EL (cell line): ENCODE measurements at regions not wholly inside any gene's neighbourhood (a gene's known extent, or its start where the extent isn't known, plus 50 kb on each side); places are given as distances from the start of the nearest gene placed in this dataset.
A peak's percentile ranks its signal among the peaks of the same experiment; 100 is the strongest.

Source experiments
- DNase-seq: peaks from one replicate; pipeline ENCODE4 v3.0.0-alpha.2; 2016

DNA sequence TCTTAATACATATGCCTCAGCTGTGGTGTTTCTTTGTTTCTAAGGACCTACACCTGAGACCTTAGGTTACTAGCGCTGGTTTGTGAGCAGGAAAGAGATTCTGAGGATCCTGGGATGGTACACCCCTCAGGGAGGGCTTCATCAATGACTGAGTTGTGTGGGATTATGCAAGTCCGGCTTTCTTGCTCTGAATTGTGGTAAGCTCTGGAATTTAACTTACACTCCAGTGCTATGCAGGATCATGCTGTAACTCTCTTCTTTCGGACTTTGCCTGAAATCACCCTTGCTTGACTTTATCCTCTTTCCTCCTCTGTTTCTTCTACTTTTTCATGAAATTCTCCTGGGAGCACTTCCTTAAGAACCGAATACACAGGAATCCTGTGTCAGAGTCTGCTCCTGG, 431.5 kb upstream of the BOD1L1 start:
- DNase-seq: peak; percentile 2

DNA sequence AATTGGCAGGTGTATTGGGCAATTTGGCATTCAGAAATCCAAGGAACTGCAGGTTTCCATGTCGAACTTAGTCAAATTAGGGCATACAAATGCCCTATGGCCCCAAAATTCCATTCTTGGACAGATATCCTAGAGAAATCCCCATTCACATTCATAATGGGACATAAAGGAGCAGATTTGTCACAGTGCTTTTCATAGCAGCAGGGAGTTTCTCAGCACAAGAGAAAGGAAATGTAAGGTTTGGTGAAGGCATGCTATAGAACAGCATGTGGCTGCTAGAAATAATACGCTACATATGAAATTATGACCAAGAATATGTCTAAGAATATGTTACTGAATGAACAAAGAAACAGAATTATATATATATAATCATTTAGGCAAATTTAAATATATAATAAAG, 437.5 kb upstream of the BOD1L1 start:
- no peak for DNase-seq

DNA sequence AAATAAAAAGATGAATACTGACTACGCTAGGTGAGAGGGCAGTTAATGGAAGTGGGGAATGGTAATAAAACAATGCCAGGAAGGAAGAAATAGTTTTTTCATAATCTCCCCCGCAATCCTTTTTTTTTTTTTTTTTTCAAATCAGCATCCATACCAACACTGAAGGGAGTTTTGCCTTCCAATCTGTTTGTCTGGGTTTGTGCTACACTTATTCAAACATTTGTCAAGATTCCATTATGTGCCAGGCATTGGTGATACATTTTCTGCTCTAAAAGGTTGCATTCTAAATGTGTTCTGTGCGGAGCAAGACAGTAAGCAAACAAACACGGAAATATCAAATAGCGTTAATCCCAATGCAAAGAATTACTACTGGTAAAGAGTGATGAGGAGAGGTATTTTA, 437.9 kb upstream of the BOD1L1 start:
- DNase-seq: no peak

DNA sequence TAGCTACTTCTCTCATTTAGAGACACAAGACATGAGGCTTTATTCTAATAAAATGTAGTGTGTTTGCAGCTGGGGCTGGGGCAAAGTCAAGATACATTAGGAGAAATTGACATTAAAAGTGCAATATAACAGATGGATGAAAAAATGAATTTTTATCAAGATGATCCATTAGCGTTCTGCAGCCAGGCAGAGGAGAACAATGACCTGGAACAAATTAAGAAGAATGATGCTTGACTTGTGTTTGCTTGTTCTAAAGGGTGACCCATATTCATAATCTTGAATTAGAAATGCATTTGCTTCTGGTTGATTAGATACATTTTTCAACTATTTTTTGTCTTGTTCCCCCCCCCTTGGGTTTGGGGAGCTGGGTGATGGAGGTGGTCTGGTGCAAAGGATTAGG, 439.5 kb upstream of the BOD1L1 start:
- DNase-seq: no peak

DNA sequence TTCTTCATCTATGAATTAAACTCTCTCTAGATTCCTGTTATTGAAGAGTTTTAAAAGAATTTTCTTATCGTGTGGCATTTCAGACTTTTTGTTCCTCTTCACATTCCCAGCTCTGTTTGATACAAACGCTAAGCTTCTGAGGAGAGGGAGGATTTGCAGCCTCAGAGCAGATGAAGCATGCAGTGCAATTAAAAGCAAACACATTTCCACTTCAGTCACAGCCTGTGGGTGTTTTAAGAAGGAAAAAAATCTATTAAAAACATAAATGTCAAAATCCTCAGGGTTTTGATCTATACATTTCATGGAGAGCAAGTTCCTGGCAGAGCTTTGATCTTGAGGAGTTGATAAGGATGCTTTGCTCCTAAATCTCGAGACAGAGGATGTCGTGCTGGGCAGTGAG, 442.4 kb upstream of the BOD1L1 start:
- no peak for DNase-seq

DNA sequence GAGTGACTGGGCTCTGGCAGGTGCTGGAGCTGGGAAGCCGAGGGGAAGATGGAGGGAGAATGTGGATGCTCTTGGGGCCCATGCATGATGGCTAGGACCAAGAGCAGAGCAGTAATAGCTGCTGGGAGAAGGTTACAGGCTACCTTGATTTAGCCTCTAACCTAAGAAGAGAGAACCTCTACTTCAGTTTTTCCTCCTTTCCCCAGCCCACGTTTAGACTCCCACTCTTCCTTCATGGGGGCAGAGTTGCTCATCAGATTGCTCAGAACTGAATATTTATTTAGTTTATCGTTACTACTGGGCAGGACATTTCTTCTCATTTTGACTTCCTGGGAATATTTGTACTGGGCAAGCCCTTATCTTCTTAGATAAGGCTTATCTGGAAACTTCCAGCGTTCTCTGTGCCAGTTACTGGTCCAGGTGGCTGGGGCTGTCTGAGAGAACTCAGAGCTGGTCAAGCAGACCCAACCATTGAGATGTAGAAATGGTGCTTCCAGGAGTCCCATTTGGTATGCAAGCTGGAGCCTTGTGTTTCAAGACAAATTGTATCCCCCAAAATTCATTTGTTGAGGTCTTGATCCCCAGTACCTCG, 442.9 kb upstream of the BOD1L1 start:
- no peak for DNase-seq

DNA sequence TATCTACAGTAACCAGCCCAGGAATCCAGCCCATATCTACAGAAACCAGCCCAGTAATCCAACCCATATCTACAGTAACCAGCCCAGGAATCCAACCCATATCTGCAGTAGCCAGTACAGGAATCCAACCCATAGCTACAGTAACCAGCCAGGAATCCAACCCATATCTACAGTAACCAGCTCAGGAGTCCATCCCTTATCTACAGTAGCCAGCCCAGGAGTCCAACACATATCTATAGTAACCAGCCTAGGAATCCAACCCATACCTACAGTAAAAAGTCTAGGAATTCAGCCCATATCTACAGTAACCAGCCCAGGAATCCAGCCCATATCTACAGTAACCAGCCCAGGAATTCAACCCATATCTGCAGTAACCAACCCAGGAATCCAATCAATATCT, 445.0 kb upstream of the BOD1L1 start:
- DNase-seq: no peak

DNA sequence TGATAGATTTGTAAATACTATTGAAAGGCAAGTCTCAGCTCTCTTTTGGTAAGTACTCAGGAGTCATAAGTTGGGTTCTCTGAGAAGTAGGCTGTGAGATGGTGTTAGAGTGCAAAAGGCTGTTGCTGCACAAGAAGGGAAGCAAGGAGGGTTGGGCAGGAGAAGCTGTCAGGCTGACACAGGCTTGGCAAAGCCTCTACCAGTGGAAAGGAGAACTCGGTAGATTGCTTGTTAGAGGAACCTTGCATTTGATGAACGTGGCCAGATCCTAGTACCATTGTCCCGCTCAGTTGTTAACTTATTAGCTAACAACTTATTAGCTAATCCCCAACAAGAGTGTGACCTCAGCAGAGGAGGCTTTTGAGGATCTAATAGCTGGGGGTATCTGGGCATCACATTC, 449.3 kb upstream of the BOD1L1 start:
- DNase-seq: no peak

DNA sequence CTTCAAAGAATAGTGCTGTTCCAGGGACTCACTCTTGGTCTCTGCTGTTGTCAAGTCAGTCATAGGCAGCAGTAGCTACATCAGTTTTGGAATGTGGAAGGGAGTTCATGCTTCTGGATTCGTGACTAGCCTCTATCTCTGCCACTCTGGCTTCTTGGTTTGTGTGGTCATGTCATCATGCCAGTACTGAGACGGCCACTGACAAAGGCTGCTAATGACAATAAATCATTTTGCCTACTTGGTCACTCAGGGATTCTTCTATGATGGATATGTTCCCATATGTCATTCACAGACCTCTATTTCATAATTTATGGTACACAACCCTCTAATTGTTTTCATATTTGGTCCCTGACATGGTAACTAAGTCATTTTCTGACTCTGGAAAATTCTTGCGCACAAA, 450.8 kb upstream of the BOD1L1 start:
- DNase-seq: peak; percentile 8

DNA sequence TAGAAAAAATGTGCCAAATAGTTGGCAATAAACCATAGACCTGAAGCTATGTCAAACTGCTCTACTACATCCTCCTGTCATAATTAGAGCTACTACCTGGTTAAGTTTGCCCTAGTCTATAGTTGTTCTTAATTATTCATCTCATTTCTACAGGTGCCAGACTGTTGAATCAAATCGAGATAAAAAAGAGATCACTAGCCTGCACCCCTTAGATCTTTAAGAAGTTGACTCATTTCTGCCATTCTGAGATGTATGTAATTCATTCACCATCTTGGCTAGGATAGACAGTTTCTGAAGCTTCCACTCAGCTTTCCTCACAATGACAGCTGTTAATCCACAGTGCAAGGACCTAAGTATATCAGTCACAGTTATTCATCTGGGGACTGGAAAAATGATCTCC, 452.1 kb upstream of the BOD1L1 start:
- DNase-seq: no peak

DNA sequence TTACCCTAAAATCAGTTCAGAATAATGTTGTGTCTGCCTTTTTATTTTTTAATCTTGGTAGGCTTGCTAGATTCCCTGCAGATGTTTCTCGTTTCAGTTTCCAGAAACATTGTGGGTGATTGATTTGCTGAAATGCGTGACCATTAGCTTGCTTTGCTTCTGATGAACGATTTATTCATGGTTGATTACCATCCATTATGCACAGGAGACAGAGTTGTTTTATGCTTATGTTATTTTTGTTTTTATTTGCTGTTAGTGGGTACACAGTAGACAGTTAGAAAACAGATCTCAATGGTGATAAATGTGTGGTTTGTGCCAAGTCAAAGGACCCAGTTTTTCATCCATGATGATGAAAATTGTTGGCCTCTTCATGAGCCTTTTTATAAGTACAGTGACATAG, 455.6 kb upstream of the BOD1L1 start:
- DNase-seq: no peak

DNA sequence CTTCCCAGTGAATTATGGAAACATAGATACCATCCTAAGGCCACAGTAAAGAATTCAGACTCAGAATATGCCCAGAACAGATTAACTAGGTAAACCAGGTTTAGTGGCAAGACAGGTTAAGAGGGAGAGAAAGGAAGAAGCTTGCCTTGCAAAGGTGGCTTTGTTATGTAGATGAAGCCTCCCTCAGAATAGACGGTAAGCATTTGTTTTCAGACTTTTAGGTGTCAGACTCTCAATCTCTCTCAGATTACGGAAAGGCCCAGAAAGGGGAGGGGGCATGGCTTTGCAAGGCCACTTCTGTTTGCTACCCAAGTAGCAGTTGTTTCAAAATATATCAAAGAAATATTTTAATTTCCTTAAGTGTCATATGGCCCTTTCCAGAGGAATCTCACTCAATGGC, 457.1 kb upstream of the BOD1L1 start:
- DNase-seq: no peak

DNA sequence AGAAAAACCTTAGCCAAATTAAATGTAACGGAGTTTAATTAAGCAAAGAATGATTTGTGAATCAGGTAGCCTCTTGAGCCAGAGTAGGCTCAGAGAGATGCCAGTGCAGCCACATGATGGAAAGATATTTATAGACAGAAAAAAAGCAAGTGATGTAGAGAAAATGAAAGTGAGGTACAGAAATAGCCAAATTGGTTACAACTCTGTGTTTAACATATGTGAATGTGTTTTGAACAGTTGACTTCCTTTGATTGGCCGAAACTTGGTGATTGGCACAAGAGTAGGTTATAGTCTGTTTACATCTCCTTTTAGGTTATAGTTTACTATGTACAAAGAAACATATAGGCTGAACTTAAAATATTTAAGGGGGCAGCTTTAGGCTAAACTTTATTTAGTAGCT, 459.9 kb upstream of the BOD1L1 start:
- DNase-seq: no peak

DNA sequence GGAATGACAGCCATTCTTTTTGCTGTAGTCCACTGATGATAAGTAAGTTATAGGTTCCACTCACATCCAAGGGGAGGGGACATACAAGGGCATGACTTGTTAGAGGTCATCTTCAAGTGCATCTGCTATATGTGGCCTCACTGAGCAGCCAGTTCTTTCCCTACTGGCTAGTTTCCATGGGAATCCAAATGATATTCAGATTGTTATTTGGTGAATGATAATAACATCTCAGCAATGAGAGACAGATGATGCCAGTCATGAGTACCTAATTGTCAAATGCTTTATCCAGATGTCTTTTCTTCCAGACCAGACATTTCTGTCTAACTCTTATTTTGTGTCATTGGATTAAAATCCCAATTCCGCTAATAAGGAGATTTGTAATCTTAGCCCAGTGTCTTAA, 460.4 kb upstream of the BOD1L1 start:
- DNase-seq: no peak

DNA sequence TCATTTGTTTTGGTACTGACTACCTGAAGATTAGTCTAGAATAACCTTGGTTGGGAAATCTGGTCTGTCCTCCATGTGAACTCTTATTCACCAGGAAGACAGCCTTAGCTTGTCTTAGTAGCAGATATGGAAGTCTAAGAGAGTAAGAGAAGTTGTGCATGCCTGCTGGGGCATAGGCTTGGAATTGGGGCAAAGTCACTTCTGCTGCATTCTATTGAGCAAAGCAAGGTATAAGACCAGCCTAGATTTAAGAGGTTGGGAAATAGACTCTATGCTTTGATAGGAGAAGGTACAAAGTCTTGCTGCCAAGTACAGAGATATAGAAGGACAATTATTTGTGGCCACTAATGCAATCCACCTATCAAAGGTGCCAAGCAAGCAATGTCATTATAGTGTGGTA, 464.0 kb upstream of the BOD1L1 start:
- no peak for DNase-seq

DNA sequence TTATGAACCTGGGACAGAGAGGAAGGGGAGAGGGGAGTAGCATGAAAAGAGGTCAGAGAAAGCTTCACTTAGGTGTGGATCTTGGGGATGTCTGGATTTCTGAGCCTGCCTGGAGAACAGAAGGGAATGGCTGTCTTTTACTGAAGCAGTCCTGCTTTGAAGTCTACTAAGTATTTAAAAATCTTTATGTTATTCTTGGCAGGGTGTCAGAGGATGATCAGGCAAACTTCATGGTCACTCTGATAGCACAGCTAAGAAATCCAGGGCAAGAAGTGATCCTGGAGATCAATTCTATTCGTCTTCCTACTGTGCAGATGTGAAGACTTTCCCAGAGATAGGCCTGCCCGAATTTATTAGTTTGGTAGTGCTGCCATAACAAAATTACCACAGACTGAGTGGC, 464.4 kb upstream of the BOD1L1 start:
- DNase-seq: peak; percentile 49

DNA sequence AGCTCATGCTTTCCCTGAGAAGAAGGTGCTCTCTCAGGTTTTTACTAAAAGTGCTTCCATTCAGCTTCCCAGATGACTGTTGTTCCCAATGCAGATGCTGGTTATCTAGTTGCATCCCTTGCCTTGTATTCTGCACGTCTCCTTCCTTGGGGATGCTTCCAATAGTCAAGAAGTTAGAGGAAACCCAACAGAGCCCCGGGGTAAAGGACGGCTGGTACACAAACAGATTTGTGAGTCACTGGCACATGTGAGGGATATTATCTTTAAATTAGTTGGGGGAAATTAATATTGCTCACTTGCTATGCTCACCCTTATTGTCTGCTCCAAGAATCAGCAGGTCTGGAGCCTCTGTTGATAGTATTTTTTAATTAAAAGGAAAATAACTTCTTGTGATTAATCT, 465.2 kb upstream of the BOD1L1 start:
- peak; percentile 64 for DNase-seq

DNA sequence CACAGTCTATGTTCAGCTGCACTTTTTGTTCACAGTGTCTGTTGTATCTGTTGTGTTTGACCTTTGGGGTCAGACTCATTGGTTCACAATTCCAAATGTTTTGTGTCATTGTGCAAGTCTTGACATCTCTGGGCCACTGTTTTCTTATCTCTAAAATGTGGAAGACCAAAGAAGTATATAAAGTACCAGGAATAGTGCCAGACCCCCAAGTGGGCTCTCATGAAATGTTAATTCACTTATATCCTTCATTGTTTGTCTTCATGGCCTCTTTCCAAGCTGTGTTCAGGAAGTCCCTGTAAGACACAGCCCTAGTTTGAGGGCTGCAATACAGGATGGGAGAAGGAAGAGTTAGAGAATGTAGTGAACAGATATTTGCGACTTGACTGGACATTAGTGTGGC, 468.3 kb upstream of the BOD1L1 start:
- DNase-seq: peak; percentile 22

DNA sequence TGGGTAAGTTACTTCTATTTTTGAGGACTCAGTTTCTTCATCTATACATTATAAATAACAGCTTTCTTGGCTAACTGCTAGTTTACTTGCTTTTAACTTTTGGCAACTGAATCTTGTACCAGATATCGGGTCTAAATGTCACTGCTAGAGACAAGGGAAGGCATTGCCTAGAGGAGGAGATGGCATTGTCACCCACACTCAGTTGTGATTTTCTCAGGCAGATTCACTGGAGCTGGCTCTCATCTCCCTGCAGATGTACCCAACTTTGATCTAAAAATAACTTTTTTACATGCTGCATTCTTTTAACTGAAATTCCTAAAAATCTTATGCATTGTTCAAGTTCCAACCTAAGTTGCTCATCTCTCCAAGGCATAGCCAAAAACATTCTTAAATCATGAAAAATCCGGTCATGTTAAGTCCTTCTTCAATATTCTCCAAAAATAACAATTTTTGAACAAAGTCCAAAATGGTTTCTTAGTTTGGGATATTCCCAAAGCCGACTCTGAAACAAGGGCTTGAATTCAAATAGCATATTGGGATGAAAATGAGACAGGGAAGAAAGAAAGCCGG, 469.0 kb upstream of the BOD1L1 start:
- peak; percentile 83 for DNase-seq

DNA sequence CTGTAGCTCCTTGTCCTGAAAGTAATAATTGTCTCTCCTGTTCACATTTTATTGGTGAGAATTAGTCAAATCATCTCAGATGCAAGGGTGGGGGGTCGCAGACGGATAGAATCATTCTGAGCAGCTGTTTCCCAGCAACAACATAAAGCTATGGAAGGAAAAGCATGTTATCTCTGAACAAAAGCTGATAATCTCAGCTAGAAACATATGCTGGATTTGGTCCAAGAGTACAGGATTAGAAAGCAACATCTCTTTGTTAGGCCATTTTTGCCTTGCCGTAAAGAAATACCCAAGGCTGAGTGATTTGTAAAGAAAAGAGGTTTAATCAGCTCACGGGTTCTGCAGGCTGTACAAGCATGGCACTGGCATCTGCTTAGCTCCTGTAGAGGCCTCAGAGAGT, 472.8 kb upstream of the BOD1L1 start:
- DNase-seq: no peak

DNA sequence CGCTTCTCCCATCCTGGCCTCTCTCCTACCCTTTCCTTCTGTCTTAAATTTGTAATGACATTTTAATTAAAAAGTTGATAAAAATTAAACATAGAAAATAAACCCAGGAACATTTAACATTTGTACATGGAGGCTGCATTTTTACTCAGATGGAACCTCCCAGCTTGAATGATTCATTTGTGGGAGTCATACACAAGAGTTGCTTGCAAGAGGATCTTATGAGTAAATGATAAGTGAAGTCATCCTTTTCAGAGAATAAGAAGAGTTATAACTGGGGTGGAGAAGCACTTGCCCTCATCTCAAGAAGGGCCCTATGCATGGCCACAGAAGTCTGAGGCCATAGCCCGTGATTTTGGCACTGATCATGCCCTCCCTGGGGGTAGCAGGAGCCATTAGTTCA, 482.9 kb upstream of the BOD1L1 start:
- DNase-seq: peak; percentile 81

DNA sequence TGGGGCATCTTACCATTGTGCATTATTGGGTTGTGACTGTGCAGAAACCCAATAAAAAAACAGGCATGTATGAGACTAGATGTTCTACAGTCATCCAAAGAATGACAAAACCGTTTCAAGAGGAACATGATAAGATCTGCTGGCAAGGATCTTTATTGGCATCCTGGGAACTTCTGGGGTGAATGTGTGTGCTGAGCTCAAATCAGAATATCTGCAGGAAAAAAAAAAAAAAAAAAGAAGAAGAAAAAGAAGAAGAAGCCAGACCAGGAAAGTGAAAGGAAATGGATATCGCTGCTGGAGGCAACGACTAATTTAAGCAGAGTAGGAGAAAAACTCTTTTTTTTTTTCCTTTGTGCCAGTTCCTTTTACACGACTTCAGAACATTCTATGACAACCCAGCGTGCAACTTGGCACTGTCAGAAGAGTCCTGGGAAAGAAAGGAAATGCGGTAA, 484.2 kb upstream of the BOD1L1 start:
- DNase-seq: peak; percentile 96

DNA sequence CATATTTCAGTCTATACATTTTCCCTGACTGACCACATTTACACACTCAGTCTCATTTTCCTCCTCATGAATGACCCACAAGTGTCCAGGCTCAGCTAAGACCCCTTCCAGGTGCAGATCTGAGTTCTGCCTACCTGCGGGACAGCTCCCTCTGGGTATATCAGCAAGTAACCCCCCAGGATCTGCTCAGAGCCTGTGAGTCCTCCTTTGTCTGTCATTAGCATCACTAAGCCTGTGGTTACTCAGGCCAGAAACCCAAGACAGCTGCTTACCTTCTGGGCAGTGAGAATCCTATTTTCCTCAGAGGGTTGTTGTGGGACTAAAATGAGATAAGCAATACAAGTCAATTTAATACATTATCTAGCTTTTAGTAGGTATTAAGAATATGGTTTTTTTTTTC, 487.6 kb upstream of the BOD1L1 start:
- no peak for DNase-seq

DNA sequence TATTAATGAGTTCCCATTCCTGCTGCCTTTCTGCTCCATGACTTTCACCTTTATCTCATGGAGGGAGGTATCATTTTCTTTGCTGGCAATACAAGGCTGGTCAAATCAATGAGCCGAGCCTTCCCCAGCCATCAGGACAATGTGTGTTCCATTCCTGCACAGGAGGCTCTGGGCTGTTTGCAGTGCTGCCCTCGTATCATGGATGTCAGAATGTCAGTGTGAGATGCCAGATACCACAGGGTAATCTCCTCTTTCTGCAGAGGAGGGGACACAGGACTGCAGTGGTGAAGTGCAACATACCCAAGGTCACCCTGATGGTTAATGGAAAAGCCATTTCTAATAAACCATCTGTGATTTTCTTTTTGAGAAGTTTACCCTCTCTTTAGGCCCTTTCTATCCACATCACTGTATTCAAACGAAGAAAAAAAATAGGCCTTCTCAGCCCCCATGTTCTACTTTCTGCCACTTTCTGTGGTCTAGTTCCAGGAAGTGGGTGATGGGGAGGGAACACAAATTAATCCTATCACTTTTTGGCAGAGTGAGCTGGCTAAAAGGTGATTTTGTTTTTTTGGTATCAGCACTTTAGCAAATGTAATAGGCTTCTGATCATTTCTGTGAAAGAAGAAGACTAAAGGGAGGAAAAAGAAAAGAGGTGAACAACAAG, 490.2 kb upstream of the BOD1L1 start:
- no peak for DNase-seq

DNA sequence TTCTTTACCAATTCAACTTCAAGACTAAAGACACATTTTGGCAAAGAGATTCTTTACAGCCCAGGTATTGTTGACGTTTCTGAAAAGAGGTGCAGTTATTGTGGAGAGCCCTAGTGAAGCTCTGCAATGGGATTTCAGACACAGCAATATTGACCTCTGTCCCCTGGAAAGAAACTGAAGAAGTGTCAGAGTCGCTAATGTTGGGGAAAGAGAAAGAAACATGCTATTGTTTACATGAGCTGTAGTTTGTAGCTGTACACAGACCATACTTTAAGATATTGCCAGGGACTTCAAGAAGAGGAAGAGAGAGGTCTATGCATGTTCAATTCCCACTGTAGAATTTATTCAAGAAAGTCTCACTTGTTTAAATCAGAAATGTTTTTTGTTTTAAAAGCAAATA, 497.3 kb upstream of the BOD1L1 start:
- no peak for DNase-seq
